ENCODE measurements at regions not wholly inside any gene's neighbourhood (a gene's known extent, or its start where the extent isn't known, plus 50 kb on each side); places are given as distances from the start of the nearest gene placed in this dataset.

GRCh38 chrX:117138070-117138469, 675.3 kb upstream of the CT83 start:
- TF ChIP-seq TAF1 (conservative IDR thresholded peaks at IDR 0.05) (no peak), CTCF (IDR thresholded peaks at IDR 0.05; ENCODE audit: low read depth, low read length, missing input control) (no peak), GABPA (IDR thresholded peaks at IDR 0.05 in 1 of 2, conservative IDR thresholded peaks at IDR 0.05 in 1 of 2) (no peak), EGR1 (IDR thresholded peaks at IDR 0.05; ENCODE audit: low read depth in 2 of 2) (peak in 1 of 2 donors; percentile 90), JUND (IDR thresholded peaks at IDR 0.05) (peak; percentile 94 to 98), SP1 (IDR thresholded peaks at IDR 0.05) (peak; percentile 84), RAD21 (IDR thresholded peaks at IDR 0.05) (peak; percentile 20 to 42), ZBTB33 (IDR thresholded peaks at IDR 0.05) (peak; percentile 43)
- TF ChIP-seq, protein P1, sequence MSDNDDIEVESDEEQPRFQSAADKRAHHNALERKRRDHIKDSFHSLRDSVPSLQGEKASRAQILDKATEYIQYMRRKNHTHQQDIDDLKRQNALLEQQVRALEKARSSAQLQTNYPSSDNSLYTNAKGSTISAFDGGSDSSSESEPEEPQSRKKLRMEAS (IDR thresholded peaks at IDR 0.05), result peak; percentile 47
- TF ChIP-seq, protein P2, sequence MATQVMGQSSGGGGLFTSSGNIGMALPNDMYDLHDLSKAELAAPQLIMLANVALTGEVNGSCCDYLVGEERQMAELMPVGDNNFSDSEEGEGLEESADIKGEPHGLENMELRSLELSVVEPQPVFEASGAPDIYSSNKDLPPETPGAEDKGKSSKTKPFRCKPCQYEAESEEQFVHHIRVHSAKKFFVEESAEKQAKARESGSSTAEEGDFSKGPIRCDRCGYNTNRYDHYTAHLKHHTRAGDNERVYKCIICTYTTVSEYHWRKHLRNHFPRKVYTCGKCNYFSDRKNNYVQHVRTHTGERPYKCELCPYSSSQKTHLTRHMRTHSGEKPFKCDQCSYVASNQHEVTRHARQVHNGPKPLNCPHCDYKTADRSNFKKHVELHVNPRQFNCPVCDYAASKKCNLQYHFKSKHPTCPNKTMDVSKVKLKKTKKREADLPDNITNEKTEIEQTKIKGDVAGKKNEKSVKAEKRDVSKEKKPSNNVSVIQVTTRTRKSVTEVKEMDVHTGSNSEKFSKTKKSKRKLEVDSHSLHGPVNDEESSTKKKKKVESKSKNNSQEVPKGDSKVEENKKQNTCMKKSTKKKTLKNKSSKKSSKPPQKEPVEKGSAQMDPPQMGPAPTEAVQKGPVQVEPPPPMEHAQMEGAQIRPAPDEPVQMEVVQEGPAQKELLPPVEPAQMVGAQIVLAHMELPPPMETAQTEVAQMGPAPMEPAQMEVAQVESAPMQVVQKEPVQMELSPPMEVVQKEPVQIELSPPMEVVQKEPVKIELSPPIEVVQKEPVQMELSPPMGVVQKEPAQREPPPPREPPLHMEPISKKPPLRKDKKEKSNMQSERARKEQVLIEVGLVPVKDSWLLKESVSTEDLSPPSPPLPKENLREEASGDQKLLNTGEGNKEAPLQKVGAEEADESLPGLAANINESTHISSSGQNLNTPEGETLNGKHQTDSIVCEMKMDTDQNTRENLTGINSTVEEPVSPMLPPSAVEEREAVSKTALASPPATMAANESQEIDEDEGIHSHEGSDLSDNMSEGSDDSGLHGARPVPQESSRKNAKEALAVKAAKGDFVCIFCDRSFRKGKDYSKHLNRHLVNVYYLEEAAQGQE (IDR thresholded peaks at IDR 0.05), result no peak
